Gastroesophageal sphincter (tissue), 4 donors: ENCODE measurements at regions not wholly inside any gene's neighbourhood (a gene's known extent, or its start where the extent isn't known, plus 50 kb on each side); places are given as distances from the start of the nearest gene placed in this dataset.

Experiments used
- ATAC-seq: fragments of 150-250 bp; one replicate; pipeline ENCODE4 v1.9.1; 2016; ENCODE audit warnings: mild to moderate bottlenecking, moderate library complexity
- H3K27ac ChIP-seq, 4 donors: fragments of 200-600 bp; sonication (generic) in 3 of 4; 1 replicate in 3 of 4; 2 replicates in 1 of 4; pipeline ENCODE4 v1.5.1; 2016 to 2019
- H3K27me3 ChIP-seq: fragments of 200-600 bp; sonication (generic); one replicate; pipeline ENCODE4 v1.5.1; 2019
- H3K36me3 ChIP-seq, 2 donors: fragments of 200-600 bp; sonication (generic); one replicate each; pipeline ENCODE4 v1.5.1; 2019; ENCODE audit warnings: control low read depth in 1 of 2
- H3K4me1 ChIP-seq, 3 donors: fragments of 200-600 bp; sonication (generic); 1 replicate in 2 of 3; 2 replicates in 1 of 3; pipeline ENCODE4 v1.5.1; 2016 to 2019; ENCODE audit warnings: control low read depth in 2 of 3
- H3K4me3 ChIP-seq, 2 donors: fragments of 200-600 bp; sonication (generic); one replicate each; pipeline ENCODE4 v1.5.1; 2019; ENCODE audit warnings: mild to moderate bottlenecking in 1 of 2, moderate library complexity in 1 of 2
- H3K9me3 ChIP-seq, 3 donors: fragments of 200-600 bp; sonication (generic); one replicate each; pipeline ENCODE4 v1.5.1; 2017 to 2019; ENCODE audit warnings: control low read depth in 2 of 3
- CTCF ChIP-seq, 4 experiments: fragments of 200-600 bp in 2 of 4; fragments of 450-650 bp in 2 of 4; sonication (generic) in 1 of 4; IDR thresholded peaks; one replicate each; pipeline ENCODE4 v1.5.1; 2017 to 2019; ENCODE audit warnings: antibody characterized with exemption in 4 of 4, mild to moderate bottlenecking in 2 of 4, moderate library complexity in 2 of 4
- EP300 ChIP-seq: sonication (generic); formaldehyde crosslinking; IDR thresholded peaks from one replicate; pipeline ENCODE4 v1.6.1; 2017; ENCODE audit warnings: antibody characterized with exemption, mild to moderate bottlenecking
- POLR2A ChIP-seq, 2 donors: fragments of 450-650 bp; IDR thresholded peaks; one replicate each; pipeline ENCODE4 v1.6.1; 2017; ENCODE audit warnings: antibody characterized with exemption in 2 of 2, mild to moderate bottlenecking in 2 of 2, moderate library complexity in 1 of 2
- POLR2AphosphoS5 ChIP-seq: sonication (generic); formaldehyde crosslinking; IDR thresholded peaks from one replicate; pipeline ENCODE4 v1.6.1; 2017; ENCODE audit warnings: antibody characterized with exemption
- WGBS, 2 donors: methylation state at CpG; one replicate each; pipeline ENCODE4 v1.1.5; 2018; ENCODE audit warnings: low coverage in 1 of 2; 5-methylcytosine and 5-hydroxymethylcytosine counted together

GRCh38 chr4:108477527-108478108 is 142.8 kb upstream of the RPL34 start:
- no peak overlapping the region for H3K27ac ChIP-seq
- H3K9me3 ChIP-seq: no peaks in the 10 kb centered on the region
- H3K4me3 ChIP-seq: no peak overlapping the region
- TF ChIP-seq CTCF (IDR thresholded peaks at IDR 0.05) (no peak), EP300 (no peak), POLR2AphosphoS5 (no peak), POLR2A (IDR thresholded peaks at IDR 0.05) (no peak)
- H3K36me3 ChIP-seq: no peaks in the 10 kb centered on the region
- 77 to 81% methylated on average over 2 of the region's 2 CpGs for WGBS, 2 donors
- ATAC-seq: no peak
- no peaks in the 10 kb centered on the region for H3K27me3 ChIP-seq
- no peaks in the 10 kb centered on the region for H3K4me1 ChIP-seq

GRCh38 chr4:108473163-108473720 is 147.1 kb upstream of the RPL34 start:
- no peak overlapping the region for H3K27ac ChIP-seq
- ATAC-seq: no peak
- no peak overlapping the region for H3K4me3 ChIP-seq
- WGBS, 2 donors: 49 to 78% methylated on average over 2 of the region's 2 CpGs
- no peaks in the 10 kb centered on the region for H3K36me3 ChIP-seq
- H3K9me3 ChIP-seq: no peaks in the 10 kb centered on the region
- H3K4me1 ChIP-seq: no peaks in the 10 kb centered on the region
- no peaks in the 10 kb centered on the region for H3K27me3 ChIP-seq
- TF ChIP-seq POLR2AphosphoS5 (no peak), CTCF (IDR thresholded peaks at IDR 0.05) (no peak), POLR2A (IDR thresholded peaks at IDR 0.05) (no peak), EP300 (no peak)

- Histone ChIP-seq H3K4me1 (no peaks in the 10 kb centered on the region), H3K4me3 (no peak overlapping the region), H3K27me3 (no peaks in the 10 kb centered on the region), H3K9me3 (no peaks in the 10 kb centered on the region), H3K27ac (no peak overlapping the region), H3K36me3 (no peaks in the 10 kb centered on the region)
- TF ChIP-seq EP300: no peak
- no peak for TF ChIP-seq POLR2A (IDR thresholded peaks at IDR 0.05)
- TF ChIP-seq CTCF (IDR thresholded peaks at IDR 0.05): no peak
- no peak for TF ChIP-seq POLR2AphosphoS5
- 76 to 81% methylated on average over 6 to 7 of the region's 7 CpGs for WGBS, 2 donors
- ATAC-seq: no peak
These were observed 153.2 kb upstream of the RPL34 start for GRCh38 chr4:108466936-108467902.

GRCh38 chr4:108465886-108466500 is 154.4 kb upstream of the RPL34 start:
- no peak overlapping the region for H3K4me3 ChIP-seq
- H3K27me3 ChIP-seq: no peaks in the 10 kb centered on the region
- no peaks in the 10 kb centered on the region for H3K9me3 ChIP-seq
- H3K36me3 ChIP-seq: no peaks in the 10 kb centered on the region
- WGBS, 2 donors: 67 to 68% methylated on average over 7 to 9 of the region's 9 CpGs
- H3K27ac ChIP-seq: no peak overlapping the region
- ATAC-seq: no peak
- TF ChIP-seq POLR2A (IDR thresholded peaks at IDR 0.05): no peak
- no peaks in the 10 kb centered on the region for H3K4me1 ChIP-seq

- no peak for ATAC-seq
- H3K27me3 ChIP-seq: no peaks in the 10 kb centered on the region
- TF ChIP-seq CTCF (IDR thresholded peaks at IDR 0.05): no peak
- no peak for TF ChIP-seq EP300
- no peak for TF ChIP-seq POLR2A (IDR thresholded peaks at IDR 0.05)
- no peak for TF ChIP-seq POLR2AphosphoS5
- H3K27ac ChIP-seq: no peak overlapping the region
- WGBS, 2 donors: 35 to 45% methylated on average over 2 of the region's 2 CpGs
- no peak overlapping the region for H3K4me3 ChIP-seq
- no peaks in the 10 kb centered on the region for H3K9me3 ChIP-seq
- no peaks in the 10 kb centered on the region for H3K4me1 ChIP-seq
- no peaks in the 10 kb centered on the region for H3K36me3 ChIP-seq
These were observed 161.7 kb upstream of the RPL34 start for GRCh38 chr4:108458681-108459080.
